Testis (tissue), 2 donors: ENCODE measurements at regions not wholly inside any gene's neighbourhood (a gene's known extent, or its start where the extent isn't known, plus 50 kb on each side); places are given as distances from the start of the nearest gene placed in this dataset.

ENCODE experiments used
- POLR2A ChIP-seq: fragments of 450-650 bp; IDR thresholded peaks from one replicate; pipeline ENCODE4 v1.6.1; 2017; ENCODE audit warnings: antibody characterized with exemption, mild to moderate bottlenecking, moderate library complexity
- TF ChIP-seq, protein P1 (sequence below), 3 experiments: fragments of 450-650 bp in 2 of 3; fragments of 200-600 bp in 1 of 3; sonication (generic) in 1 of 3; IDR thresholded peaks; one replicate each; pipeline ENCODE4 v1.5.1; 2016 to 2019; ENCODE audit warnings: antibody characterized with exemption in 3 of 3, mild to moderate bottlenecking in 2 of 3, moderate library complexity in 1 of 3

DNA sequence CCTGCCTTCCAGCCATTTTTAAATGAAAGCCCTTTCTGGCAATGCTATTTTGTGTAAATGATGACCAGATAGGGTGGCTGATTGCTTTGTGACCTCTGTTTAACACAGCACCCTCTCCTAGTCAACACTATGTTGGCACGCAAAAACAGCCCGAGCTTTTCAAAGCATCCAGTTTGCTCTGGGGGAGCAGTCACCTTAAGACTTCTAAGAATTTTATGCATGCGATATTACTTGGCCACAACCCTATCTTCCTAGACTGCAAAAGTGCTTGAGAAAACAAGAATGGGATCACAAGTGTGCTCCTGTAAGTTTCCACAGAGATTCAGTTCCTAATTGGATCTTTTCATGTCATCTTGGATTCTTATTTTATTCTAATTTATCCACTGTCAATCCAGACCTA is 294.1 kb downstream of the ATPSCKMT start:
- TF ChIP-seq POLR2A = no peak
- TF ChIP-seq, protein P1, sequence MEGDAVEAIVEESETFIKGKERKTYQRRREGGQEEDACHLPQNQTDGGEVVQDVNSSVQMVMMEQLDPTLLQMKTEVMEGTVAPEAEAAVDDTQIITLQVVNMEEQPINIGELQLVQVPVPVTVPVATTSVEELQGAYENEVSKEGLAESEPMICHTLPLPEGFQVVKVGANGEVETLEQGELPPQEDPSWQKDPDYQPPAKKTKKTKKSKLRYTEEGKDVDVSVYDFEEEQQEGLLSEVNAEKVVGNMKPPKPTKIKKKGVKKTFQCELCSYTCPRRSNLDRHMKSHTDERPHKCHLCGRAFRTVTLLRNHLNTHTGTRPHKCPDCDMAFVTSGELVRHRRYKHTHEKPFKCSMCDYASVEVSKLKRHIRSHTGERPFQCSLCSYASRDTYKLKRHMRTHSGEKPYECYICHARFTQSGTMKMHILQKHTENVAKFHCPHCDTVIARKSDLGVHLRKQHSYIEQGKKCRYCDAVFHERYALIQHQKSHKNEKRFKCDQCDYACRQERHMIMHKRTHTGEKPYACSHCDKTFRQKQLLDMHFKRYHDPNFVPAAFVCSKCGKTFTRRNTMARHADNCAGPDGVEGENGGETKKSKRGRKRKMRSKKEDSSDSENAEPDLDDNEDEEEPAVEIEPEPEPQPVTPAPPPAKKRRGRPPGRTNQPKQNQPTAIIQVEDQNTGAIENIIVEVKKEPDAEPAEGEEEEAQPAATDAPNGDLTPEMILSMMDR (IDR thresholded peaks at IDR 0.05) = no peak
